GM19455 (cell line): ENCODE measurements at regions not wholly inside any gene's neighbourhood (a gene's known extent, or its start where the extent isn't known, plus 50 kb on each side); places are given as distances from the start of the nearest gene placed in this dataset.

Source experiments
- ATAC-seq: cut with Tn5 transposase; IDR thresholded peaks from one replicate; pipeline ENCODE4 v1.9.1; 2021; ENCODE audit not compliant: unreplicated experiment

GRCh38 chr16:63602206-63602927 lies 1519.5 kb downstream of the CDH11 start:
- ATAC-seq, result no peak

- ATAC-seq, result no peak
Observed at GRCh38 chr16:63596716-63597115, 1525.1 kb downstream of the CDH11 start.

- no peak for ATAC-seq
Observed at GRCh38 chr16:63592852-63593251, 1529.0 kb downstream of the CDH11 start.

GRCh38 chr16:63581570-63581969 lies 1540.3 kb downstream of the CDH11 start:
- no peak for ATAC-seq

GRCh38 chr16:63578791-63579190 lies 1542.6 kb upstream of the CDH8 start:
- no peak for ATAC-seq

- ATAC-seq, result no peak
Observed at GRCh38 chr16:63577891-63578290, 1541.7 kb upstream of the CDH8 start.

- no peak for ATAC-seq
Observed at GRCh38 chr16:63575041-63575440, 1538.8 kb upstream of the CDH8 start.

- ATAC-seq, result no peak
Observed at GRCh38 chr16:63568164-63568563, 1531.9 kb upstream of the CDH8 start.

- ATAC-seq, result no peak
Observed at GRCh38 chr16:63563819-63564505, 1527.7 kb upstream of the CDH8 start.

GRCh38 chr16:63553980-63554379 lies 1517.7 kb upstream of the CDH8 start:
- no peak for ATAC-seq

GRCh38 chr16:63539276-63539675 lies 1503.0 kb upstream of the CDH8 start:
- ATAC-seq, result no peak

- ATAC-seq, result no peak
Observed at GRCh38 chr16:63530974-63531373, 1494.7 kb upstream of the CDH8 start.

GRCh38 chr16:63530208-63530607 lies 1494.0 kb upstream of the CDH8 start:
- ATAC-seq, result no peak

GRCh38 chr16:63527404-63527803 lies 1491.2 kb upstream of the CDH8 start:
- ATAC-seq, result no peak

GRCh38 chr16:63516394-63516793 lies 1480.2 kb upstream of the CDH8 start:
- ATAC-seq, result no peak

GRCh38 chr16:63512910-63513309 lies 1476.7 kb upstream of the CDH8 start:
- no peak for ATAC-seq

- no peak for ATAC-seq
Observed at GRCh38 chr16:63497408-63497807, 1461.2 kb upstream of the CDH8 start.

GRCh38 chr16:63496282-63496681 lies 1460.0 kb upstream of the CDH8 start:
- ATAC-seq, result no peak

GRCh38 chr16:63488955-63489354 lies 1452.7 kb upstream of the CDH8 start:
- no peak for ATAC-seq

GRCh38 chr16:63481060-63481459 lies 1444.8 kb upstream of the CDH8 start:
- ATAC-seq, result no peak

- no peak for ATAC-seq
Observed at GRCh38 chr16:63473725-63474124, 1437.5 kb upstream of the CDH8 start.

- no peak for ATAC-seq
Observed at GRCh38 chr16:63467513-63467912, 1431.3 kb upstream of the CDH8 start.

- no peak for ATAC-seq
Observed at GRCh38 chr16:63462316-63462715, 1426.1 kb upstream of the CDH8 start.
